ENCODE measurements at regions not wholly inside any gene's neighbourhood (a gene's known extent, or its start where the extent isn't known, plus 50 kb on each side); places are given as distances from the start of the nearest gene placed in this dataset.

GRCh38 chr2:191552066-191552465, 125.9 kb upstream of the NABP1 start:
- no peaks in the 10 kb centered on the region for H3K27me3 ChIP-seq (ENCODE audit: control insufficient read depth, insufficient read depth, low read length)
- H3K27ac ChIP-seq (ENCODE audit: low read depth, low read length): no peak overlapping the region
- H3K4me1 ChIP-seq (ENCODE audit: control insufficient read depth, insufficient read depth, low read length): no peaks in the 10 kb centered on the region
- H3K4me3 ChIP-seq (ENCODE audit: low read depth, low read length): no peak overlapping the region
- WGBS (ENCODE audit: insufficient coverage): 53% methylated on average over 3 of the region's 6 CpGs
- H3K36me3 ChIP-seq (ENCODE audit: control insufficient read depth, insufficient read depth, low read length): no peaks in the 10 kb centered on the region
- H3K9me3 ChIP-seq (ENCODE audit: control insufficient read depth, insufficient read depth, low read length): no peaks in the 10 kb centered on the region
- DNase-seq (ENCODE audit: low read depth in 4 of 6, low spot score in 6 of 6): peak in 2 of 6 donors; percentile 33 to 64

DNA sequence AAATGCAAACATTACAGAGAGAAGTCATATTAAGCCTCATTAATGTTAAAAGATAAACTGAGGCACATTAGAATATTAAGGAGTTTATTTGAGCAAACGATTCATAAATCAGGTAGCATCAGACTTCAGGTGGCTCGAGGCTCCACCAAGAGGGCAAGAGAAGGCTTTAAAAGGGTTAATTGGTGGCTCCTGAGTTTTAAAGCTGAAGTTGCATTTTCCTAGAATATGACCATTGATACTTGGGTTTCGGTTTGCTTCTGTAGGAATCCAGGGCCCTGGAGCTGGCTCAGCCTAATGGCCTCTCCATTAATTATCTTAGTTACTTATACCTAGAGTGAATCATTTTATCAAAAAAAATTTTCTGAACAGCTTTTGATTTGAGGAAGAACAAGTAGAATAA, 123.7 kb upstream of the NABP1 start:
- no peaks in the 10 kb centered on the region for H3K27me3 ChIP-seq (ENCODE audit: control insufficient read depth, insufficient read depth, low read length)
- WGBS (ENCODE audit: insufficient coverage): 88% methylated on average over 2 of the region's 3 CpGs
- H3K36me3 ChIP-seq (ENCODE audit: control insufficient read depth, insufficient read depth, low read length): no peaks in the 10 kb centered on the region
- no peak overlapping the region for H3K27ac ChIP-seq (ENCODE audit: low read depth, low read length)
- DNase-seq (ENCODE audit: low read depth in 4 of 6, low spot score in 6 of 6): no peak
- H3K4me3 ChIP-seq (ENCODE audit: low read depth, low read length): no peak overlapping the region
- no peaks in the 10 kb centered on the region for H3K9me3 ChIP-seq (ENCODE audit: control insufficient read depth, insufficient read depth, low read length)
- H3K4me1 ChIP-seq (ENCODE audit: control insufficient read depth, insufficient read depth, low read length): no peaks in the 10 kb centered on the region

DNA sequence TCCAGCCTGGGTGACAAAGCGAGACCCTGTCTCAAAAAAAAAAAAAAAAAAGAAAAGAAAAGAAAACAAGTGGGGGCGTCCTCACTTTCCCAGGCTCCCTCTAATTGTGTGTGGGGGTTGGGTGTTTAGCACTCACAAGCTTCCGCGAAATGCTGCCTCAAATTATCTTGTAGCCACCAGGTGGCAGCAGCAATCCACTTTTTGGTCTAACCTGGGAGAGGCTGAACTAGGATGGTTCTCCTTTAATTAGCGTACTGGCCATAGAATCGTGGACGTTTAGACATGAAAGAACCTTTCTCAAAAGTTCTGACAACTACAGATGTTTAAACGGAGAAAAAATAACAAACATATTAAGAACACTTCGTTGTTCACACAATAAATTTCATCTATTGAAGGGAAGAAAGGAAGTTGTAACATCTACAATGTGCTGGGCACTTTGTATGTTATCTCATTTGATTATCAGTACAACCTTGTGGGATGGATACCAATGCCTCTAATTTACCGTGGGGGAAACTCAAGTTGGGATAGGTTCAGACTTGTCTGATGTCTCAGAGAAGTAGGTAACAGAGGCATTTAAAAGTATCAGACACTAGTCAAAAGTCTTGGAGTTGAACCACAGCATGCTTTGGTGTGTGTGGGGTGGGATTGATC, 122.7 kb upstream of the NABP1 start:
- DNase-seq (ENCODE audit: low read depth in 4 of 6, low spot score in 6 of 6): peak; percentile 82 to 97 (median 86)
- no peak overlapping the region for H3K27ac ChIP-seq (ENCODE audit: low read depth, low read length)
- no peak overlapping the region for H3K4me3 ChIP-seq (ENCODE audit: low read depth, low read length)
- H3K27me3 ChIP-seq (ENCODE audit: control insufficient read depth, insufficient read depth, low read length): no peaks in the 10 kb centered on the region
- no peaks in the 10 kb centered on the region for H3K4me1 ChIP-seq (ENCODE audit: control insufficient read depth, insufficient read depth, low read length)
- no peaks in the 10 kb centered on the region for H3K36me3 ChIP-seq (ENCODE audit: control insufficient read depth, insufficient read depth, low read length)
- H3K9me3 ChIP-seq (ENCODE audit: control insufficient read depth, insufficient read depth, low read length): no peaks in the 10 kb centered on the region
- 8% methylated on average over 2 of the region's 10 CpGs for WGBS (ENCODE audit: insufficient coverage)

- WGBS (ENCODE audit: insufficient coverage): no CpG with 5 or more reads among the region's 2 CpGs
Measured at GRCh38 chr2:191556463-191556862, 121.5 kb upstream of the NABP1 start.

DNA sequence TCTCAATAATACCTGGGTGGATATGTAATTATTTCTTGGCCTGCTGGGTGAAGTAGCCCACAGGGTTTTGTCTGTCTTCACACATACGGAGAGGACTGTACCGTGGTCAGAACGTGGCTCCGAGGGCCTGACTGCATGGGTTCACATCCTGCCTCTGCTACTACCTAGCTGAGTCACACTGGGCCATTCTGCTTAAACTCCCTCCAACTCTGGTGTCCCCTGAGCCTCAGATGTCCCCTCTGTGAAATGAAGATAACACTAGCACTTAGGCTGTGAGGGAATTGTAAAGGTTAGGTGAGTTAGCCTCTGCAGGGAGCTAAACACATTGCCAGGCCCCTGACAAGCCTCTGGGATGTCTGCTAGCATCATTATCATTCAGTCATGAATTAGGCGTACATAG, 120.1 kb upstream of the NABP1 start:
- Histone ChIP-seq H3K27me3 (ENCODE audit: control insufficient read depth, insufficient read depth, low read length) (no peaks in the 10 kb centered on the region), H3K36me3 (ENCODE audit: control insufficient read depth, insufficient read depth, low read length) (no peaks in the 10 kb centered on the region), H3K4me3 (ENCODE audit: low read depth, low read length) (no peak overlapping the region), H3K27ac (ENCODE audit: low read depth, low read length) (no peak overlapping the region), H3K9me3 (ENCODE audit: control insufficient read depth, insufficient read depth, low read length) (no peaks in the 10 kb centered on the region), H3K4me1 (ENCODE audit: control insufficient read depth, insufficient read depth, low read length) (peaks cover 8% of the 10 kb centered on the region)
- 92% methylated on average over 5 of the region's 5 CpGs for WGBS (ENCODE audit: insufficient coverage)
- DNase-seq (ENCODE audit: low read depth in 4 of 6, low spot score in 6 of 6): no peak

More at GRCh38 chr2:191556463-191556862, 121.5 kb upstream of the NABP1 start:
- DNase-seq (ENCODE audit: low read depth in 4 of 6, low spot score in 6 of 6): no peak
- H3K36me3 ChIP-seq (ENCODE audit: control insufficient read depth, insufficient read depth, low read length): no peaks in the 10 kb centered on the region
- no peaks in the 10 kb centered on the region for H3K27me3 ChIP-seq (ENCODE audit: control insufficient read depth, insufficient read depth, low read length)
- H3K27ac ChIP-seq (ENCODE audit: low read depth, low read length): no peak overlapping the region
- H3K4me3 ChIP-seq (ENCODE audit: low read depth, low read length): no peak overlapping the region
- H3K4me1 ChIP-seq (ENCODE audit: control insufficient read depth, insufficient read depth, low read length): peaks cover 8% of the 10 kb centered on the region
- H3K9me3 ChIP-seq (ENCODE audit: control insufficient read depth, insufficient read depth, low read length): no peaks in the 10 kb centered on the region

GRCh38 chr2:191559569-191559968, 118.4 kb upstream of the NABP1 start:
- Histone ChIP-seq H3K27ac (ENCODE audit: low read depth, low read length) (no peak overlapping the region), H3K27me3 (ENCODE audit: control insufficient read depth, insufficient read depth, low read length) (no peaks in the 10 kb centered on the region), H3K36me3 (ENCODE audit: control insufficient read depth, insufficient read depth, low read length) (no peaks in the 10 kb centered on the region), H3K4me1 (ENCODE audit: control insufficient read depth, insufficient read depth, low read length) (peaks cover 8% of the 10 kb centered on the region), H3K4me3 (ENCODE audit: low read depth, low read length) (no peak overlapping the region), H3K9me3 (ENCODE audit: control insufficient read depth, insufficient read depth, low read length) (no peaks in the 10 kb centered on the region)
- no peak for DNase-seq (ENCODE audit: low read depth in 4 of 6, low spot score in 6 of 6)
- WGBS (ENCODE audit: insufficient coverage): no CpG with 5 or more reads among the region's 4 CpGs

DNA sequence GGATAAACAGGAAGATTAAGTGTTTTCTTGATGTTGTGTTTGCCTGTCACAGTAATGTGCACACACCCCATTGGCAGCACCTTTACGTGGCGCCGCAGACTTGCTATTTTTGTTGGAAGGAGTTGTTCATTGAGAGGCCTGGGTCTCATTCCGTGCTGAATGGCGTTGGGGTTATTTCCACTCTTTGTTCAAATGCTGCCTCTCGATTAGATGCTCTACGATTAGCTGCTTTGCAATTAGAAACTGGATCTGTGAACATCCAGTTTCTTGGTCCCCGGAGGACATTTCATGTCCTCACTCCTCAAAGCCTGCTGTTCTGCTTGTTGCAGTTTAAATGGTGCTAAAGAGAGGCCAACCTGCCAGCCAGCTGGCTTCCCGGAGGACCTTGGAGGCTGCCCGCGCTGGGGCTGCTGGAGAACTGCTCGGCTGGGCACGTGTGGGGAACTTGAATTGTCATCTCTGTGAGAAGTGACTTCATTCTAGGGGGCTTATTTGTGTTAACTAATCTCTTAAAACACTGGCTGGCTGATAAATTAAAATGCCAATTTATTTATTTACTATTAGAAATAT, 117.4 kb upstream of the NABP1 start:
- 36% methylated on average over 5 of the region's 13 CpGs for WGBS (ENCODE audit: insufficient coverage)
- Histone ChIP-seq H3K9me3 (ENCODE audit: control insufficient read depth, insufficient read depth, low read length) (no peaks in the 10 kb centered on the region), H3K27me3 (ENCODE audit: control insufficient read depth, insufficient read depth, low read length) (no peaks in the 10 kb centered on the region), H3K27ac (ENCODE audit: low read depth, low read length) (no peak overlapping the region), H3K36me3 (ENCODE audit: control insufficient read depth, insufficient read depth, low read length) (no peaks in the 10 kb centered on the region), H3K4me1 (ENCODE audit: control insufficient read depth, insufficient read depth, low read length) (peaks cover 8% of the 10 kb centered on the region), H3K4me3 (ENCODE audit: low read depth, low read length) (no peak overlapping the region)
- DNase-seq (ENCODE audit: low read depth in 4 of 6, low spot score in 6 of 6): peak in 1 of 6 donors; percentile 90

DNA sequence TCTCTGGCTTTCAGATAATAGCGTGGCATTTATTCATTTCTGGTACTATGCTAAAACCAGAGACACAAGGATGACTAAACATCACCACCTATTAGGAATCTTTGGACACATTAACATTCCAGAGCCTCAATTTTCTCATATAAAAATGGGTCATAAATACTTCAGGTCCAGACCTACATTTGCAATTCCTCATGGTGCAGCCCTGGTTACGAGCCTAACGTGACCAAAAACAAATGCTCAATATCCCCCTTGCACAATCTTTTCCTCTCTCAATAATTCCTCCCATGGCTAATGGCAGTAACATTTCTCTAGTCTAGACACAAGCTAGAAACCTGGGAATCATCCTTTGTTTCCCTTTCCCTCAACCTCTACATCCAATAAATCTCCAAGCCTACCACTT, 112.8 kb upstream of the NABP1 start:
- DNase-seq (ENCODE audit: low read depth in 4 of 6, low spot score in 6 of 6): no peak
- 88% methylated on average over 3 of the region's 3 CpGs for WGBS (ENCODE audit: insufficient coverage)

DNA sequence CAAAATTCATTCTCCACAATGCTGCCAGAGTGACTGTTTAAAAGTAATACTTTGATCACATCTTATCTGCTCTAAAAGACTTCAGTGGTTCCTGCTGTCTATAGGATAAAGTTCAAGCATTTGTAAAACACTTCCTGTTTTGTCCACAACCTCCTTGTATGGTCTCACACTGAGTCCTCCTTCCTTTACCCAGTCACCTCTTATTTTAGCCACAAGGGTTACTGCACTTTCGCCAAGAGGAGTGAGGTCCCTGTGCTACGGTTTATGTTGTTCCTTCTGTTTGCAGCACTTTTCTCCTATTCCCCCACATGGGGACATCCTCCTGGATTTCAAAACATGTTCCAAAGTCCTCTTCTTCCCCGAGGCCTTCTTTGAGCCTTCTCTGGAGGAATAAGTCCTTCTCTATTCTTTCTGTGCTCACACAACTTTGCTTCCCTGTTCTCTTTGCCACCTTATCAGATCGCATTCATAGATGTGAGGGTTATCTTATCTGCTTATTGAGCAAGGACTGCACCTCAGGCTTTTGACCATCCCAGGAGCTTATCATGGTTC, 112.2 kb upstream of the NABP1 start:
- no peak for DNase-seq (ENCODE audit: low read depth in 4 of 6, low spot score in 6 of 6)
- H3K27me3 ChIP-seq (ENCODE audit: control insufficient read depth, insufficient read depth, low read length): no peaks in the 10 kb centered on the region
- H3K9me3 ChIP-seq (ENCODE audit: control insufficient read depth, insufficient read depth, low read length): no peaks in the 10 kb centered on the region
- H3K4me1 ChIP-seq (ENCODE audit: control insufficient read depth, insufficient read depth, low read length): peaks cover 3% of the 10 kb centered on the region
- H3K4me3 ChIP-seq (ENCODE audit: low read depth, low read length): no peak overlapping the region
- H3K27ac ChIP-seq (ENCODE audit: low read depth, low read length): no peak overlapping the region
- no CpG with 5 or more reads among the region's 4 CpGs for WGBS (ENCODE audit: insufficient coverage)
- H3K36me3 ChIP-seq (ENCODE audit: control insufficient read depth, insufficient read depth, low read length): no peaks in the 10 kb centered on the region

More for the DNA sequence above, 112.8 kb upstream of the NABP1 start:
- peaks cover 8% of the 10 kb centered on the region for H3K4me1 ChIP-seq (ENCODE audit: control insufficient read depth, insufficient read depth, low read length)
- H3K27ac ChIP-seq (ENCODE audit: low read depth, low read length): no peak overlapping the region
- H3K36me3 ChIP-seq (ENCODE audit: control insufficient read depth, insufficient read depth, low read length): no peaks in the 10 kb centered on the region
- no peaks in the 10 kb centered on the region for H3K9me3 ChIP-seq (ENCODE audit: control insufficient read depth, insufficient read depth, low read length)
- no peak overlapping the region for H3K4me3 ChIP-seq (ENCODE audit: low read depth, low read length)
- no peaks in the 10 kb centered on the region for H3K27me3 ChIP-seq (ENCODE audit: control insufficient read depth, insufficient read depth, low read length)

DNA sequence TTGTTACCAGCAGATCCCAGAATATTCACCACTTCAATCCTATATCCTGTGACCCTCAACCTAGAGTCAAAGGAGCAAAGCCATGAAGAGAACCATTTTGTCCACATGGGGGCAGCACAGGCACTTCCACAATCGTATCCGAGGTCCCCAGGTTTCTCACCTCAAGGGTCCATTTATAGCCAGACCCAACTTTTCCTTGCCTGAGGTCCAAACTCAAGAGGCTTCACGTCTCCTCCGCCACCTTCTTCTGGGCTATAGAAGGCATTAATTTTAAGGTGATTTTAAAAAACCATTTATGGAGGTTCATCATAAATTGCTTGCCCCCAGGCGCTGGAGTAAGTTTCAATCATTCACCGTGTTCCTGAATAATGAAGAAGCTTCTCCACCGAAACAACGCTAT, 111.6 kb upstream of the NABP1 start:
- H3K9me3 ChIP-seq (ENCODE audit: control insufficient read depth, insufficient read depth, low read length): no peaks in the 10 kb centered on the region
- no peaks in the 10 kb centered on the region for H3K4me1 ChIP-seq (ENCODE audit: control insufficient read depth, insufficient read depth, low read length)
- H3K36me3 ChIP-seq (ENCODE audit: control insufficient read depth, insufficient read depth, low read length): no peaks in the 10 kb centered on the region
- no peak overlapping the region for H3K27ac ChIP-seq (ENCODE audit: low read depth, low read length)
- WGBS (ENCODE audit: insufficient coverage): 59% methylated on average over 5 of the region's 8 CpGs
- H3K4me3 ChIP-seq (ENCODE audit: low read depth, low read length): no peak overlapping the region
- no peaks in the 10 kb centered on the region for H3K27me3 ChIP-seq (ENCODE audit: control insufficient read depth, insufficient read depth, low read length)
- DNase-seq (ENCODE audit: low read depth in 4 of 6, low spot score in 6 of 6): peak in 2 of 6 donors; percentile 30 to 54
